ENCODE measurements at regions not wholly inside any gene's neighbourhood (a gene's known extent, or its start where the extent isn't known, plus 50 kb on each side); places are given as distances from the start of the nearest gene placed in this dataset.

DNA sequence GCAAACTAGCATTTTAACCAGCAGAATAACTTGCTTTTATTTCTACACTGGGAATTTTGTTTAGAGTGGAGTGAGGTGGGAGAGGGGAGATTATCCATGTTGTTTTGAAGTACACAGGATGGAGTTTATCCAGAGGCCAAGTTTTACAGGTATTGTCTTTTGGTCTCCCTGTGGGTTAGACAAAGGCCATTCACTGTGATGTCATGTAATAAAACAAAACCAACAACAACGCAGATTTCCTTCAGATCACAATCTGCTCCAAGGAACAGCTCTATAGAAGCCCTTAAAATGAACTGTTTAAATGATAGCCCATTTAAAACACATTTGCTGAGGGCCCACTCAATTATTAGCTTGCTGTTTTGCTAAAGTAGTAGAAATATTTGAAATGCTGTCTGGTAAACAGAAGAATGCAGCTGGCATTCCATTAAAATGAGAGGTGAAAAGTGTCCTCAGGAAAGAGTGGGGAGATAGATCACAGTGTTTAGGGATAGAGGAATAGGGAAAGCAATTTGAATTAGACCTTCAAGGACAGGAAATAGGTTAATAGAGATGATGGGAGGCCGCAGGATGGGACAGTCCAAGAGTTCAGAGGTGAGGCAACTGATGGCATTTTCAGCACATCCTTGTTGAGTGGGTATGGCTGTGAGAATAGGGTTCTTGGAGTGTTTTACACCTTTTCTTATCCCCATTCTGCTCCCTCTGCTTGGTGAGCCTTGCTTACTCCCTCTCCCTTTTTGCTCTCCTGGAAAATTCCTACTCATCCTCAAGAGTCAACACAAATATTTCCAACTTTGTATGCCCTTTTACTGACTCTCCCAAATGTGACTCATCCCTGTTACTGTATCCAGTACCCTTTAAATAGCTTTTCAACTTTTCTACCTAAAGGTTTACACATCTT is 140.1 kb upstream of the NR3C1 start:
- H3K27ac ChIP-seq (ENCODE audit: low read depth, low read length): no peak overlapping the region
- no peak overlapping the region for H3K4me3 ChIP-seq (ENCODE audit: low read depth, low read length)
- H3K27me3 ChIP-seq (ENCODE audit: control insufficient read depth, insufficient read depth, low read length): no peaks in the 10 kb centered on the region
- no peaks in the 10 kb centered on the region for H3K36me3 ChIP-seq (ENCODE audit: control insufficient read depth, insufficient read depth, low read length)
- H3K9ac ChIP-seq (ENCODE audit: low read depth, low read length): no peak overlapping the region
- H3K4me1 ChIP-seq (ENCODE audit: control insufficient read depth, insufficient read depth, low read length): no peaks in the 10 kb centered on the region; the same call in 1 of the 2 replicates
- 0 out of 2 replicates have a peak, but pooled peaks cover 4% of the 10 kb centered on the region for H3K9me3 ChIP-seq (ENCODE audit: control insufficient read depth, insufficient read depth, low read length)

DNA sequence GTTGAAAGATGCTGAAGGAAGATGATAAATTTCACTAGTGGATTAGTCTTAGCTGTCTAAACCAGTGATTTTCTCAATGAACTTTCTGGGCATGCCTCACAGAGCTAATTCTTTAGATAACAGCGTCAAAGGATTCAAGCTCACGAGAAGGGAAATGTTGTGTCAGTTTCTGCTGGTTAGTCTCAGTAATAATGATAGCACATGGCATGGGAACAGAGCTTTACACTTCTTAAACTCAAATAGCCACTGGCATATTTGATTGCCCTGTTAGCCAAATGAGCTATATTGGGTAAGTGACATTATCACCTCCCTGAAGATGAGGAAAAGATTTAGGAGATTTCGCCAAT is 139.3 kb upstream of the NR3C1 start:
- 0 out of 2 replicates have a peak, but pooled peaks cover 4% of the 10 kb centered on the region for H3K9me3 ChIP-seq (ENCODE audit: control insufficient read depth, insufficient read depth, low read length)

DNA sequence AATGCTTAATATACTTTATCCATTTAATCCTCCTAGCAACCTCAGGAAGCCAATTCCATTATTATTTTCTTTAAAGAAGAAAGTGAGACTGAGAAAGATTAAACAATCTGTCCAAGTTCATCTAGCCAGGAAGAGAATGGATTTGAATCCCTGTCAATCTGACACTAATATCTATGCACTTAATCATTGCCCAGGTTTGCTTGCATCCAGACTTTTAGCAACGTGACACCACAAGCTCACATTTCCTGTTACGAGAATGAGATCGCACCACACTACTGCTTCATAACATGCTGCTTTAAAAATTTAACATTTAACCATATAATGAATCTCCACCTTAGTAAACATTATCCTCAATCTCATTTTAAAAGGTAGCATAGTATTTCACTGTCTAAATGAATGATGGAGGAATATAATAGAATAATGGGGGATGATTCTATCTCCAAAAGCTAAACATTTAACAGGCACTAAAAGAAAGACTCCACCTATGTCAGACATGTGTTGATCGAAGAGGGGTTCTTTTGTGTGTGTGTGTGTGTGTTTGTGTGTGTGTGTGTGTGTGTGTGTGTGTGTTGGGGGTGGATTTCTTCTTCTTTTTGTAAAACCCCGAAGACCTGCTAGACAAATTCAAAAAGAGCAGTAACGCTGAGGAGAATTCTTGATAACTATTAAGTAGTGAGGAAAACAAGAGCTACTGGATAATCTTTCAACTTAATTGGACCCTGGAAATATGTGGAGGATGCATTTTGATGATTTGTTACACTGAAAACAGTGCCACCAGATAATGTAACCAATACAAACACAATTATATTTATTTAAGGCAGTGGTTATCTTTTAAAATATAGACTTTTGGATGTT is 138.7 kb upstream of the NR3C1 start:
- no peak overlapping the region for H3K9ac ChIP-seq (ENCODE audit: low read depth, low read length)
- 0 out of 2 replicates have a peak, but pooled peaks cover 4% of the 10 kb centered on the region for H3K9me3 ChIP-seq (ENCODE audit: control insufficient read depth, insufficient read depth, low read length)
- no peaks in the 10 kb centered on the region; the same call in 1 of the 2 replicates for H3K4me1 ChIP-seq (ENCODE audit: control insufficient read depth, insufficient read depth, low read length)
- H3K27ac ChIP-seq (ENCODE audit: low read depth, low read length): no peak overlapping the region
- no peaks in the 10 kb centered on the region for H3K36me3 ChIP-seq (ENCODE audit: control insufficient read depth, insufficient read depth, low read length)
- no peaks in the 10 kb centered on the region for H3K27me3 ChIP-seq (ENCODE audit: control insufficient read depth, insufficient read depth, low read length)
- no peak overlapping the region for H3K4me3 ChIP-seq (ENCODE audit: low read depth, low read length)

More for the DNA sequence above, 139.3 kb upstream of the NR3C1 start:
- no peak overlapping the region for H3K9ac ChIP-seq (ENCODE audit: low read depth, low read length)
- H3K27me3 ChIP-seq (ENCODE audit: control insufficient read depth, insufficient read depth, low read length): no peaks in the 10 kb centered on the region
- H3K36me3 ChIP-seq (ENCODE audit: control insufficient read depth, insufficient read depth, low read length): no peaks in the 10 kb centered on the region
- H3K27ac ChIP-seq (ENCODE audit: low read depth, low read length): no peak overlapping the region
- H3K4me3 ChIP-seq (ENCODE audit: low read depth, low read length): no peak overlapping the region
- no peaks in the 10 kb centered on the region; the same call in 1 of the 2 replicates for H3K4me1 ChIP-seq (ENCODE audit: control insufficient read depth, insufficient read depth, low read length)

DNA sequence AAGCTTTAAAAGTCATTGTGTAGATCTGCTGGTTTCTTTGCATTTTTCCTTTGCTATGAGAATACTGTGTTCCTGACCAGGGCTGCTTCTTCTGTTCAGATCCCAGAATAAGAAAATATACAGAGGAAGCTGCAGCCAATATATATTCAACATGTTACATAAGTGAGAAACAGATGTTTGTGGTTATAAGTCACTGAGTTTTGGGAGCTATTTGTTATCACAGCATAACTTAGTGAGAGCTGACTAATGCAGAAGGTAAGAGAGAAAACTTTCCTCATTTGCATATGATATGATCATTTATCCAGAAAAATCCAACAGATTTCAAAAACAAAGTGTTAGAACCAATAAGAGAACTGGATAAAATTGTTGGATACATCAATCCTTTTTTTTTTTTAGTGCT is 136.3 kb upstream of the NR3C1 start:
- H3K27me3 ChIP-seq (ENCODE audit: control insufficient read depth, insufficient read depth, low read length): no peaks in the 10 kb centered on the region
- no peak overlapping the region for H3K4me3 ChIP-seq (ENCODE audit: low read depth, low read length)
- no peak overlapping the region for H3K27ac ChIP-seq (ENCODE audit: low read depth, low read length)
- H3K9me3 ChIP-seq (ENCODE audit: control insufficient read depth, insufficient read depth, low read length): 0 out of 2 replicates have a peak, but pooled peaks cover 2% of the 10 kb centered on the region
- no peak overlapping the region for H3K9ac ChIP-seq (ENCODE audit: low read depth, low read length)
- no peaks in the 10 kb centered on the region for H3K36me3 ChIP-seq (ENCODE audit: control insufficient read depth, insufficient read depth, low read length)
- H3K4me1 ChIP-seq (ENCODE audit: control insufficient read depth, insufficient read depth, low read length): no peaks in the 10 kb centered on the region; the same call in 1 of the 2 replicates

DNA sequence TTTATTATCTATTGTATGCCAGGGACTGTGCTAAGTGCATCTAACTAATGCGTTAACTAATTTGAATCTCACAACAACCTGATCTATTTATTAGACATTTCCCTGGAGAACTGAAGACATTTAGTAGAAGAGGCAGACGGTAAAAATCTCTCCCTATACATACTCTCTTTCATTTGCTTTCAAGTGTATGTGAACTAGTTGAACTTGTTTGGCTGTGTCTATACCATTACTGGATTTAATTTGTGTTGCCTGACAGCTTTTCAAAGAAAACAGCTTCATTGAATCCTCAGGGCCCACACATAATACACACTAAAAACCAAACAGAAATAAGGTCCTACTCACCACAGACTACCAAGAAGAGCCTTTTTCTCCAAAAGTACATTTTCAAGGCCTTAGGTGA is 133.6 kb upstream of the NR3C1 start:
- Histone ChIP-seq H3K27me3 (ENCODE audit: control insufficient read depth, insufficient read depth, low read length) (no peaks in the 10 kb centered on the region), H3K9me3 (ENCODE audit: control insufficient read depth, insufficient read depth, low read length) (0 out of 2 replicates have a peak, but pooled peaks cover 2% of the 10 kb centered on the region), H3K9ac (ENCODE audit: low read depth, low read length) (no peak overlapping the region), H3K4me1 (ENCODE audit: control insufficient read depth, insufficient read depth, low read length) (no peaks in the 10 kb centered on the region; the same call in 1 of the 2 replicates), H3K36me3 (ENCODE audit: control insufficient read depth, insufficient read depth, low read length) (no peaks in the 10 kb centered on the region), H3K4me3 (ENCODE audit: low read depth, low read length) (no peak overlapping the region), H3K27ac (ENCODE audit: low read depth, low read length) (no peak overlapping the region)

DNA sequence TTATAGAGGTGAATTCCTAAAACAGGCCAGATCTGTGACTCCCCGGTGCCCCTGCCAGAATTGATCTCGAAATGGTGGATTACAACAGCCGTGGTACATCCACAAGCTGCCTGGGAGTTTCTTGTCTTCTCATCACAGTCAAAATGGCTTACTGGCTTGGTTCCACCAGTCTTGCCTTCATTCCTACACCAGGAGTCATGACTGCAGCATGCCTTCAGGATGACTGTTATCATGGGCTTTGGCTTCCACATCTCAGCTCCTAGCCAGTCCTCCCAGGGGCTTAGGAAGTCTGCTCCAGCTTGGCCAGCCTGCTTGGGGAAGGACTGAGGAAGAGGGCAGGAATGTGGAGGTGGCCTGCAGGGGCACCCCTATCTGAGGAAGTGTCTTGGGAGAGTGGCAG is 132.9 kb upstream of the NR3C1 start:
- Histone ChIP-seq H3K36me3 (ENCODE audit: control insufficient read depth, insufficient read depth, low read length) (no peaks in the 10 kb centered on the region), H3K9ac (ENCODE audit: low read depth, low read length) (no peak overlapping the region), H3K27ac (ENCODE audit: low read depth, low read length) (no peak overlapping the region), H3K9me3 (ENCODE audit: control insufficient read depth, insufficient read depth, low read length) (0 out of 2 replicates have a peak, but pooled peaks cover 2% of the 10 kb centered on the region), H3K27me3 (ENCODE audit: control insufficient read depth, insufficient read depth, low read length) (no peaks in the 10 kb centered on the region), H3K4me1 (ENCODE audit: control insufficient read depth, insufficient read depth, low read length) (no peaks in the 10 kb centered on the region; the same call in 1 of the 2 replicates), H3K4me3 (ENCODE audit: low read depth, low read length) (no peak overlapping the region)

DNA sequence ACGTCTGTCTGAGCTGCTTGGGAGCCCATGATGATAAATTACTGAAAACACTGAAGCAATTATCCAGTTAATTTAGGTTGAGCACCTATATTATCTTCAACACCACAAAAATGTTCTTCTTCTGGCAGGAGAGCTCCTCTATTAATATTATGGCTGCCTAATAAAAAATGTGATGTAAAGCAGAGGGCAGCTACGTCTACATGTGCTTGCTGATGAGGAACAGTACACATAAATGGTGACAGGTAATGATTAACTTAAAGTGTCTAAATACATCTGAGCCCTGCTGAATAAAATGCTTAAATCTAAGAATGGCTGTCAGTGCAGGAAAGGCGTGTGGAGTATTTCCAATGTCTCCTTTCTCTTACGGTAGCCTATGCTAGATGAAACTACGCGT is 131.3 kb upstream of the NR3C1 start:
- Histone ChIP-seq H3K9ac (ENCODE audit: low read depth, low read length) (no peak overlapping the region), H3K4me3 (ENCODE audit: low read depth, low read length) (no peak overlapping the region), H3K9me3 (ENCODE audit: control insufficient read depth, insufficient read depth, low read length) (0 out of 2 replicates have a peak, but pooled peaks cover 1% of the 10 kb centered on the region), H3K27ac (ENCODE audit: low read depth, low read length) (no peak overlapping the region), H3K4me1 (ENCODE audit: control insufficient read depth, insufficient read depth, low read length) (no peaks in the 10 kb centered on the region), H3K27me3 (ENCODE audit: control insufficient read depth, insufficient read depth, low read length) (no peaks in the 10 kb centered on the region), H3K36me3 (ENCODE audit: control insufficient read depth, insufficient read depth, low read length) (no peaks in the 10 kb centered on the region)

DNA sequence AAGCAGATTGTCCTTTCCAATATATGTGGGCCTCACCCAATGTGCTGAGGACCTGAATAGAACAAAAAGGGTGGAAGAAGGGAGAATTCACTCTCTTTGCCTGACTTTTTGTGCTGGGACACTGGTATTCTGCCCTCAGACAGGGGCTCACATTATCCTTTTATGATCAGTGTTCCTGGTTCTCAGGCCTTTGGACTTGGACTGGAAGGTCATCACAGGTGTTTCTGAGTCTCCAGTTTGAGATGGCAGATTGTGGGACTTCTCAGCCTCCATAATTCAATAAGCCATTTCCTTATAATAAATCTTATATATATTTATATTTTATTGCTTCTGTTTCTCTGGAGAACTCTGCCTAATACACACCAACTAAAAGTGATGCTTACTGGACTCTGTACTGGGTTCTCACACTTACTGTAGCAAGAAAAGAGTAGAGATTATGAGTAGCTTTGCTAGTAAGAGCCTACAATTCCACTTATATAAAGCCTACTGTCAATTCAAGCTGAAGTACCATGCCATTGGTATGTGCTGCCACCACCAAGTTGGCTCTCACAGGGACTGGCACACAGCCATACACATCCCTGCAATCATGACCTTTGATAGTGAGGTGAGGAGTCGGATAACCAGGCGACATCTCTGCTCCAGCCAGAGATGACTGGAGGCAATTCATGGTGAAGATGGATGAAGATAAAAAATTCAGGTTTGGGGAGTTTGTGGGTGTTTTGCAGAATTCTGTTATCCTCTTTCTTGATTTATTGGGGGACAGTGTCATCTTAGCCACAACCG is 130.7 kb upstream of the NR3C1 start:
- no peaks in the 10 kb centered on the region for H3K4me1 ChIP-seq (ENCODE audit: control insufficient read depth, insufficient read depth, low read length)
- H3K4me3 ChIP-seq (ENCODE audit: low read depth, low read length): no peak overlapping the region
- H3K36me3 ChIP-seq (ENCODE audit: control insufficient read depth, insufficient read depth, low read length): no peaks in the 10 kb centered on the region
- no peaks in the 10 kb centered on the region for H3K9me3 ChIP-seq (ENCODE audit: control insufficient read depth, insufficient read depth, low read length)
- no peak overlapping the region for H3K27ac ChIP-seq (ENCODE audit: low read depth, low read length)
- H3K9ac ChIP-seq (ENCODE audit: low read depth, low read length): no peak overlapping the region
- H3K27me3 ChIP-seq (ENCODE audit: control insufficient read depth, insufficient read depth, low read length): no peaks in the 10 kb centered on the region

DNA sequence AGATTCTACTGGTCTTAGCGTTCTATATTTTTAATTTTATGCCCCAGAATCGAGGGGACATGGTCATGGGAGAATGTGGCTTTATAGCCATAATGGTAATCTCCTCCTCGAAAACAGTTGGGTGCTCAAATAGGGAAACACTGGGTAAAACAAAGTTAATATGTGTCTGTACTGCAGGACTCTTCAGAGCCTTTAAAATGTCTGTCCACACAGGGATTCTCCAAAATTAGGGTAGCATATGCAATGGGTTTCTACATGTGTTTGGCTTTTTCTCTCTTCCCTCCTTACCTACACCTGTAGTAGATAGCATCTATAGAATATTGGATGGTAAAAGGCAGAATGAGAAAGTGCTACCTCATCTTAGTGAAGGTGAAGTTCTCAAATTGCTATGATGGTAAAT is 130.0 kb upstream of the NR3C1 start:
- no peak overlapping the region for H3K27ac ChIP-seq (ENCODE audit: low read depth, low read length)

DNA sequence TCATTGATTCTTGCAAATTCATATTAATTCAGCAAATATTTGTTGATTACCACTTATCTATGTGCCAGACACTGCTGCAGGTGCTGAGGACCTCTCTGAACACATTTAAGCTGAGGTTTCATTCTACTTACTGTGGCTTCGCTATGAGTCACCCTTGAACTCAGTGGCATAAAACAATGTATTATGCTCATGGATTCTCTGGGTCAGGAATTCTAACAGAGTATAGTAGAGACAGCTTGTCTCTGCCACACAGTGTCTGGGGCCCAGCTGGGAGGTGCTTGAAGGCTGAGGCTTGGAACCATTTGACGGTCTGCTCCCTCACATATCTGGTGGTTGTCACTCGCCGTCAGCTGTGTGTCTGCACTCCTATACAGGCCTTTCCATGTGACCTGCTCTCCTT is 124.3 kb upstream of the NR3C1 start:
- Histone ChIP-seq H3K27me3 (ENCODE audit: control insufficient read depth, insufficient read depth, low read length) (no peaks in the 10 kb centered on the region), H3K27ac (ENCODE audit: low read depth, low read length) (no peak overlapping the region), H3K4me3 (ENCODE audit: low read depth, low read length) (no peak overlapping the region), H3K4me1 (ENCODE audit: control insufficient read depth, insufficient read depth, low read length) (no peaks in the 10 kb centered on the region), H3K9me3 (ENCODE audit: control insufficient read depth, insufficient read depth, low read length) (no peaks in the 10 kb centered on the region), H3K36me3 (ENCODE audit: control insufficient read depth, insufficient read depth, low read length) (no peaks in the 10 kb centered on the region), H3K9ac (ENCODE audit: low read depth, low read length) (no peak overlapping the region)

More for the DNA sequence above, 130.0 kb upstream of the NR3C1 start:
- H3K27me3 ChIP-seq (ENCODE audit: control insufficient read depth, insufficient read depth, low read length): no peaks in the 10 kb centered on the region
- no peak overlapping the region for H3K4me3 ChIP-seq (ENCODE audit: low read depth, low read length)
- H3K4me1 ChIP-seq (ENCODE audit: control insufficient read depth, insufficient read depth, low read length): no peaks in the 10 kb centered on the region
- H3K9me3 ChIP-seq (ENCODE audit: control insufficient read depth, insufficient read depth, low read length): no peaks in the 10 kb centered on the region
- H3K36me3 ChIP-seq (ENCODE audit: control insufficient read depth, insufficient read depth, low read length): no peaks in the 10 kb centered on the region
- no peak overlapping the region for H3K9ac ChIP-seq (ENCODE audit: low read depth, low read length)

Data from HUES48 (cell line).